Osteoblast (primary cell): ENCODE measurements at regions not wholly inside any gene's neighbourhood (a gene's known extent, or its start where the extent isn't known, plus 50 kb on each side); places are given as distances from the start of the nearest gene placed in this dataset.

ENCODE experiments used
- DNase-seq: peaks from one replicate; pipeline ENCODE4 v3.0.0; 2011; ENCODE audit warnings: low spot score, mixed read lengths; ENCODE audit not compliant: insufficient read length; ENCODE audit errors: missing footprints
- H2AFZ ChIP-seq: 2 replicates; pipeline ENCODE4 v1.6.0; 2011; ENCODE audit warnings: mild to moderate bottlenecking, low read length
- H3K27ac ChIP-seq: 2 replicates; pipeline ENCODE4 v1.5.1; 2011; ENCODE audit warnings: mild to moderate bottlenecking, low read depth, low read length, moderate library complexity
- H3K27me3 ChIP-seq: 2 replicates; pipeline ENCODE4 v1.6.0; 2012; ENCODE audit warnings: mild to moderate bottlenecking, control low read depth, inconsistent platforms, low read length, moderate library complexity; ENCODE audit not compliant: insufficient read depth
- H3K36me3 ChIP-seq: 2 replicates; pipeline ENCODE4 v1.5.1; 2011; ENCODE audit warnings: mild to moderate bottlenecking, low read length, control low read depth, moderate library complexity; ENCODE audit not compliant: insufficient read depth
- H3K4me1 ChIP-seq: 2 replicates; pipeline ENCODE4 v1.5.1; 2011; ENCODE audit warnings: mild to moderate bottlenecking, low read length, control low read depth, moderate library complexity; ENCODE audit not compliant: insufficient read depth
- H3K4me2 ChIP-seq: 2 replicates; pipeline ENCODE4 v1.6.0; 2011; ENCODE audit warnings: mild to moderate bottlenecking, low read length; ENCODE audit not compliant: insufficient read depth
- H3K4me3 ChIP-seq: fragments of 200-600 bp; sonication (generic); 3 replicates; pipeline ENCODE4 v1.5.1; 2012; ENCODE audit warnings: mild to moderate bottlenecking, low read length, inconsistent platforms; ENCODE audit not compliant: insufficient read depth
- H3K79me2 ChIP-seq: 2 replicates; pipeline ENCODE4 v1.6.0; 2012; ENCODE audit warnings: mild to moderate bottlenecking, low read length, control low read depth, inconsistent platforms; ENCODE audit not compliant: insufficient read depth
- H3K9me3 ChIP-seq: 2 replicates; pipeline ENCODE4 v1.5.1; 2011; ENCODE audit warnings: low read depth, low read length, control low read depth
- H4K20me1 ChIP-seq: 2 replicates; pipeline ENCODE4 v1.6.0; 2012; ENCODE audit warnings: mild to moderate bottlenecking, low read length, control low read depth; ENCODE audit not compliant: insufficient read depth
- CTCF ChIP-seq: IDR thresholded peaks from 2 replicates; pipeline ENCODE4 v1.5.1; 2011; ENCODE audit warnings: mild to moderate bottlenecking, low read depth, low read length, moderate library complexity; ENCODE audit errors: extremely low read depth

DNA sequence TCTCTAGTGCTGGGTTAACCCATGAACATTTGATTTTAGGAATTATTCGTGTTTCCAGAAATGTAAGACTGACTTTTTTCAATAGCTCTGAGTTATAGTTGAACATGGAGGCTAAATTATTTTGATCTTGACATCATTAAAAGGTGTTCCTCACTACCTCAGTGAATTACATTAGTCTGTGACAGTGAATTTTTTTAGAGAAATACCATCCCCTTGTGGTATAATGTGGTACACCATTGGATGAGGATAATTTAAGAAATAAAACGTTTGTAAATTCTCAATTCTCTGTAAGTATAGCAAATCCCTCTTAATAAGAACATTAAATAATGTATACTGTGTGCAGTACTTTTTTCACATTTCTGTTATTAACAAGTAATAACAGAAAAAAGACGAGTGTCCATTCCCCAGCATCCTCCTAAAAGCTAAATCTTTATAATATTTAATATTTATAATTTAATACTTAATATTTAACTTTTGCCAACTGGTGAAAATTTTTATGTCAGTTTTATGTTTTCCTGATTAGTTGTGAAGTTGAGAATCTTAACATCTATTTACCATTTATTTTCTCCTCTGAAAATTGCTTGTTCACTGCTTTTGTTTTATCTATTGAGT lies 70.3 kb upstream of the CWC22 start:
- H3K4me2 ChIP-seq: no peak overlapping the region
- no peak overlapping the region for H2AFZ ChIP-seq
- H3K27me3 ChIP-seq: peaks cover 3% of the 10 kb centered on the region
- H3K79me2 ChIP-seq: no peaks in the 10 kb centered on the region
- no peaks in the 10 kb centered on the region for H3K9me3 ChIP-seq
- no peak overlapping the region for H3K4me3 ChIP-seq
- H3K27ac ChIP-seq: no peak overlapping the region
- peak; percentile 83 for TF ChIP-seq CTCF
- DNase-seq: peak; percentile 62
- no peaks in the 10 kb centered on the region for H3K36me3 ChIP-seq
- H3K4me1 ChIP-seq: no peaks in the 10 kb centered on the region
- H4K20me1 ChIP-seq: no peaks in the 10 kb centered on the region

DNA sequence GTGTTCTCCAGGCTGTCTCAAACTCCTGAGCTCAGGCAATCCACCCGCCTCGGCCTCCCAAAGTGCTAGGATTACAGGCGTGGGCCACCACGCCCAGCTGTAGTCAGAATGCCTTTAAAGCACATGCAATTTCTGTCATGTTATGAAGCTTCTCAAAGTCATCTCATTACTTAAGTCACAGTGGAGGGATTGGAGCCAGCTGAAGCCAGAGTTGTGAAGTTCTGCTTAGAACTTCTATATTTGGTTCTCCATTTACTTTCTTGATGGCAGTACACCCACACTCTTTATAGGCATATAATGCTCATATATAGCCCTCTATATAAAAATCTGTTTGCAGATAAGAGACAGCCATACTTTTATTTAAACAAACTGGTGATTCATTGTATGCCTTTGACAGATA lies 68.8 kb upstream of the CWC22 start:
- H3K79me2 ChIP-seq: no peaks in the 10 kb centered on the region
- TF ChIP-seq CTCF: no peak
- H3K4me3 ChIP-seq: no peak overlapping the region
- no peak for DNase-seq
- no peaks in the 10 kb centered on the region for H3K36me3 ChIP-seq
- no peak overlapping the region for H3K27ac ChIP-seq
- no peak overlapping the region for H3K4me2 ChIP-seq
- no peaks in the 10 kb centered on the region for H3K4me1 ChIP-seq
- peaks cover 3% of the 10 kb centered on the region for H3K27me3 ChIP-seq
- H4K20me1 ChIP-seq: no peaks in the 10 kb centered on the region
- H2AFZ ChIP-seq: no peak overlapping the region
- H3K9me3 ChIP-seq: no peaks in the 10 kb centered on the region

GRCh38 chr2:180071797-180072196 lies 64.7 kb upstream of the CWC22 start:
- H3K4me3 ChIP-seq: no peak overlapping the region
- no peaks in the 10 kb centered on the region for H3K9me3 ChIP-seq
- TF ChIP-seq CTCF: no peak
- H2AFZ ChIP-seq: no peak overlapping the region
- no peak overlapping the region for H3K27ac ChIP-seq
- H3K4me2 ChIP-seq: no peak overlapping the region
- no peaks in the 10 kb centered on the region for H3K4me1 ChIP-seq
- no peaks in the 10 kb centered on the region for H3K36me3 ChIP-seq
- DNase-seq: no peak
- H4K20me1 ChIP-seq: no peaks in the 10 kb centered on the region
- H3K79me2 ChIP-seq: no peaks in the 10 kb centered on the region
- peaks cover 3% of the 10 kb centered on the region for H3K27me3 ChIP-seq

- H3K4me3 ChIP-seq: no peak overlapping the region
- H2AFZ ChIP-seq: no peak overlapping the region
- H3K27me3 ChIP-seq: peaks cover 54% of the 10 kb centered on the region
- H3K27ac ChIP-seq: no peak overlapping the region
- H3K4me1 ChIP-seq: no peaks in the 10 kb centered on the region
- H3K79me2 ChIP-seq: no peaks in the 10 kb centered on the region
- H3K9me3 ChIP-seq: no peaks in the 10 kb centered on the region
- TF ChIP-seq CTCF: peak; percentile 18
- H3K36me3 ChIP-seq: no peaks in the 10 kb centered on the region
- H4K20me1 ChIP-seq: no peaks in the 10 kb centered on the region
- no peak overlapping the region for H3K4me2 ChIP-seq
- DNase-seq: no peak
Measured at GRCh38 chr2:180063494-180064092, 56.5 kb upstream of the CWC22 start.
